Chondrocyte (in vitro differentiated cells): ENCODE measurements at regions not wholly inside any gene's neighbourhood (a gene's known extent, or its start where the extent isn't known, plus 50 kb on each side); places are given as distances from the start of the nearest gene placed in this dataset.

ENCODE experiments used
- DNase-seq: peaks from one replicate; pipeline ENCODE4 v3.0.0; 2021; ENCODE audit warnings: mixed read lengths, low spot score
- H3K27ac Mint-ChIP-seq: one replicate; pipeline ENCODE4 v1.8.0; 2021; ENCODE audit warnings: mild to moderate bottlenecking, moderate library complexity, mixed read lengths; ENCODE audit not compliant: unreplicated experiment
- H3K27me3 Mint-ChIP-seq: 2 replicates; pipeline ENCODE4 v1.8.0; 2021; ENCODE audit warnings: low read depth, mixed read lengths
- H3K36me3 Mint-ChIP-seq: 2 replicates; pipeline ENCODE4 v1.8.0; 2021; ENCODE audit warnings: low read depth, mixed read lengths
- H3K4me1 Mint-ChIP-seq: 2 replicates; pipeline ENCODE4 v1.8.0; 2021; ENCODE audit warnings: low read depth, mild to moderate bottlenecking, mixed read lengths
- H3K4me3 Mint-ChIP-seq: one replicate; pipeline ENCODE4 v1.8.0; 2021; ENCODE audit warnings: mild to moderate bottlenecking, moderate library complexity, mixed read lengths; ENCODE audit not compliant: unreplicated experiment
- H3K9me3 Mint-ChIP-seq: 2 replicates; pipeline ENCODE4 v1.8.0; 2021; ENCODE audit warnings: low read depth, mixed read lengths
- TF ChIP-seq, protein P1 (sequence below): fragments of 200-600 bp; sonication (generic); IDR thresholded peaks from 2 replicates; pipeline ENCODE4 v1.5.0; 2021; ENCODE audit warnings: antibody characterized with exemption, mild to moderate bottlenecking, moderate library complexity

DNA sequence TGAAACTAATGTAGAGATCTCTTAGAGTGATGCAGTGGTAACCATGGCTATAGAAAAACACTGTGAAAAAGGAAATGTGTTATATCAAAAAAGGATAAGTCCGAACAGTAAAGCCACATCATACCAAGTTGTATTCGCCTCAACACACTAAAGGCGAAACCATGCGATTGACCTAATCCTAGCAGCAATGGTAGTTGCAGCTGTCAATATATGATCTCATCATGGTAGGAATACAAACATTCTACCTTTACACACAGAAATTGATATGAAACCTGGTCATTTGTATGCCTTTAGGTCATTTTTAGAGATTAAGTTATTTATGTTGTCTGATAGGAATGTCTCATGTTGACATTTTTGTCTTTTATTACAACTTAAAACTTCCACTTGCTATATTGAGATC is 271.9 kb downstream of the SLITRK6 start:
- Mint-ChIP-seq H3K4me1 (peaks cover 21% of the 10 kb centered on the region), H3K9me3 (no peaks in the 10 kb centered on the region), H3K27ac (no peak overlapping the region), H3K4me3 (no peak overlapping the region), H3K36me3 (no peaks in the 10 kb centered on the region), H3K27me3 (no peaks in the 10 kb centered on the region)
- TF ChIP-seq, protein P1, sequence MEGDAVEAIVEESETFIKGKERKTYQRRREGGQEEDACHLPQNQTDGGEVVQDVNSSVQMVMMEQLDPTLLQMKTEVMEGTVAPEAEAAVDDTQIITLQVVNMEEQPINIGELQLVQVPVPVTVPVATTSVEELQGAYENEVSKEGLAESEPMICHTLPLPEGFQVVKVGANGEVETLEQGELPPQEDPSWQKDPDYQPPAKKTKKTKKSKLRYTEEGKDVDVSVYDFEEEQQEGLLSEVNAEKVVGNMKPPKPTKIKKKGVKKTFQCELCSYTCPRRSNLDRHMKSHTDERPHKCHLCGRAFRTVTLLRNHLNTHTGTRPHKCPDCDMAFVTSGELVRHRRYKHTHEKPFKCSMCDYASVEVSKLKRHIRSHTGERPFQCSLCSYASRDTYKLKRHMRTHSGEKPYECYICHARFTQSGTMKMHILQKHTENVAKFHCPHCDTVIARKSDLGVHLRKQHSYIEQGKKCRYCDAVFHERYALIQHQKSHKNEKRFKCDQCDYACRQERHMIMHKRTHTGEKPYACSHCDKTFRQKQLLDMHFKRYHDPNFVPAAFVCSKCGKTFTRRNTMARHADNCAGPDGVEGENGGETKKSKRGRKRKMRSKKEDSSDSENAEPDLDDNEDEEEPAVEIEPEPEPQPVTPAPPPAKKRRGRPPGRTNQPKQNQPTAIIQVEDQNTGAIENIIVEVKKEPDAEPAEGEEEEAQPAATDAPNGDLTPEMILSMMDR, result no peak
- no peak for DNase-seq

DNA sequence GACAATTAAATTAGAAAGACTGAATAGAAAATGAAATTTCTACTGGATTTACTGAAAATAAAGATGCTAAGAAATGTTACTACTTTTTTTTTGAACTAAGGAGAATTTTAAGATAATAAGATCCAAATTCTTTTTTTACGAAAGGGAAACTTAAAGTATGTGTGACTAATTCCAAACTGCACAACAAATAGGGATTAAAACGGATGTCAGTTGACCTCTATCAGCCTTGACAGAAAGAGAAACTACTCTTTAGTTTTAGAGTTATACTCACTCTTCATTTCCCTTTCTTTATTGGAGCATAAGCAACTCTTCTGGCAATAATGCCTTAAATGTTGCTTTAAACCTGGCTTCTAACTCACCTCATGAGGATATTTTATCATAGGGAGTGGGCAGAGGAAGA is 273.8 kb downstream of the SLITRK6 start:
- H3K4me1 Mint-ChIP-seq, result peaks cover 33% of the 10 kb centered on the region
- H3K27ac Mint-ChIP-seq, result no peak overlapping the region

DNA sequence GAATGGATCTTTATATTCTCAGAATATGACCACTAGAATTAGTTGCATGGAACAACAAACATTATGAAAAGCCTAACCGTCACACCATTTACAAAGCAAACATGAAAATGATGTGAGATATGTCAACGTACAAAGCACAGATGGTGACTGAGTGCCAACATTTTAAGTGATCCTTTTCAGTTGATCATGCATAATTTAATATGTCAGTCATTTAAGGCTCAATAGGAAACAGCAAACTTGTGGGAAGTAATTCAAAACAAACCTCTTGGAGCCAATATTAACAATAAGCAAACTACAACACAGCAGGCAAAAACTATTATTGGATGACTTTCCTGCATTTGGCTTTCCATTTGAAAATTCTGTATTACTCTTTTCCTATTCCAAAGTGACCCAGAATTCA is 277.6 kb downstream of the SLITRK6 start:
- no peak overlapping the region for H3K4me3 Mint-ChIP-seq
- H3K9me3 Mint-ChIP-seq, result no peaks in the 10 kb centered on the region
- H3K4me1 Mint-ChIP-seq, result peaks cover 21% of the 10 kb centered on the region
- TF ChIP-seq, protein P1, result no peak
- H3K36me3 Mint-ChIP-seq, result no peaks in the 10 kb centered on the region
- no peak overlapping the region for H3K27ac Mint-ChIP-seq
- no peak for DNase-seq
- H3K27me3 Mint-ChIP-seq, result no peaks in the 10 kb centered on the region

More for the DNA sequence above, 273.8 kb downstream of the SLITRK6 start:
- Mint-ChIP-seq H3K36me3 (no peaks in the 10 kb centered on the region), H3K27me3 (no peaks in the 10 kb centered on the region), H3K9me3 (no peaks in the 10 kb centered on the region), H3K4me3 (no peak overlapping the region)
- TF ChIP-seq, protein P1, result no peak
- DNase-seq, result no peak

DNA sequence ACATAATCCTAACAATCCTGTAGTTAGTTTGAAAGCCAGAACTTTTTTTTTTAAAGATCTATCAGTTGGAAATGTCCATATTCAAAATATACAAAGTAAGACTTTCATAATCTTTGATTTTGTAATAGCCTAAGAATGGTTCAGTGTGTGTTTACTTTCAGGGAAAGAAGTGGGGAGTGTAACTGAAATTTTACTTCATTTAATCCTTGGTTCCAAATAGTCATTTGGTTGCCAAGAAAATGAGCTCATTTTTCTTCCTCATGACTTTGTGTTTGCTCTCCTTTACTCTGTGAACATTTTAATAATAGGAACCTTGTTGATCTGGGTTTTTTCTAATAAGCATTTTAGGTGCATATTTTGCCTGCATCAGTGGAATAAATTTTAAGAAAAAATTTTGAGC is 278.8 kb downstream of the SLITRK6 start:
- Mint-ChIP-seq H3K4me3 (no peak overlapping the region), H3K36me3 (no peaks in the 10 kb centered on the region), H3K9me3 (peaks cover 4% of the 10 kb centered on the region), H3K4me1 (peaks cover 20% of the 10 kb centered on the region), H3K27me3 (no peaks in the 10 kb centered on the region), H3K27ac (no peak overlapping the region)
- TF ChIP-seq, protein P1, result no peak
- DNase-seq, result no peak

DNA sequence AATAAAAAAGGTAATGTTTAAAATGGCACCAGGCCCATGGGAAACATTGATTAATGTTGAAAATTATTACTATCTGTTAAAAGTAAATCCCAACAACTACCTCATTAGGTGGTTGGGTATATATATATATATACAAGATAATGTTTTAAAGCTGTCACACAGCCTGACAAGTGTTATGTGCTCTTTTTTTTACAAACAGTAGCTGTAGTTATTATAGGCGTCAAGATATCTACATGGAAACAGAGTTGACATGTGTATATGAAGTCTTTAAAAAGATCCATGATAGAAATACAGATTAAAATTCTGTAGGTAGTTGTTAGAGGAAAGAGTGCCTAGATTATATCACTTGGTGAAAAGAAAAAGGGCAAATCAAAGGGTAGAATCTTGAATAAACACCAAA is 279.9 kb downstream of the SLITRK6 start:
- Mint-ChIP-seq H3K36me3 (no peaks in the 10 kb centered on the region), H3K9me3 (peaks cover 4% of the 10 kb centered on the region), H3K27ac (no peak overlapping the region), H3K27me3 (no peaks in the 10 kb centered on the region), H3K4me3 (no peak overlapping the region), H3K4me1 (peaks cover 17% of the 10 kb centered on the region)
- DNase-seq, result no peak
- TF ChIP-seq, protein P1, result no peak
